ENCODE measurements at regions not wholly inside any gene's neighbourhood (a gene's known extent, or its start where the extent isn't known, plus 50 kb on each side); places are given as distances from the start of the nearest gene placed in this dataset.
"Not testable (repeated sequence)": the region's sequence is repeated elsewhere in the genome, so short reads cannot be mapped to it uniquely, and the experiment has no call there.

- no peak for DNase-seq (ENCODE audit: low spot score)
These were observed 116.6 kb downstream of the QRSL1 start for GRCh38 chr6:106745824-106746582.

- DNase-seq (ENCODE audit: low spot score), result no peak
These were observed 115.9 kb downstream of the QRSL1 start for GRCh38 chr6:106745197-106745770.

GRCh38 chr6:106744781-106745180 is 115.4 kb downstream of the QRSL1 start:
- DNase-seq (ENCODE audit: low spot score), result no peak

- not testable (repeated sequence) for DNase-seq (ENCODE audit: low spot score)
These were observed 114.7 kb downstream of the QRSL1 start for GRCh38 chr6:106744029-106744428.

GRCh38 chr6:106743612-106744011 is 114.2 kb downstream of the QRSL1 start:
- DNase-seq (ENCODE audit: low spot score), result no peak

GRCh38 chr6:106740287-106740686 is 110.9 kb downstream of the QRSL1 start:
- DNase-seq (ENCODE audit: low spot score), result no peak

GRCh38 chr6:106739387-106739786 is 110.0 kb downstream of the QRSL1 start:
- DNase-seq (ENCODE audit: low spot score), result peak; percentile 40

- no peak for DNase-seq (ENCODE audit: low spot score)
These were observed 107.1 kb downstream of the QRSL1 start for GRCh38 chr6:106736502-106736901.

- no peak for DNase-seq (ENCODE audit: low spot score)
These were observed 106.5 kb downstream of the QRSL1 start for GRCh38 chr6:106735828-106736227.

- DNase-seq (ENCODE audit: low spot score), result no peak
These were observed 105.8 kb downstream of the QRSL1 start for GRCh38 chr6:106735136-106735633.

GRCh38 chr6:106733386-106733785 is 104.0 kb downstream of the QRSL1 start:
- DNase-seq (ENCODE audit: low spot score), result no peak

- DNase-seq (ENCODE audit: low spot score), result no peak
These were observed 103.1 kb downstream of the QRSL1 start for GRCh38 chr6:106732376-106732940.

GRCh38 chr6:106731843-106732160 is 102.4 kb downstream of the QRSL1 start:
- no peak for DNase-seq (ENCODE audit: low spot score)

- no peak for DNase-seq (ENCODE audit: low spot score)
These were observed 101.9 kb downstream of the QRSL1 start for GRCh38 chr6:106731144-106731842.

- no peak for DNase-seq (ENCODE audit: low spot score)
These were observed 101.3 kb downstream of the QRSL1 start for GRCh38 chr6:106730718-106731117.

GRCh38 chr6:106730264-106730663 is 100.9 kb downstream of the QRSL1 start:
- DNase-seq (ENCODE audit: low spot score), result no peak

GRCh38 chr6:106729841-106730240 is 100.5 kb downstream of the QRSL1 start:
- DNase-seq (ENCODE audit: low spot score), result no peak

GRCh38 chr6:106728296-106728870 is 99.0 kb downstream of the QRSL1 start:
- DNase-seq (ENCODE audit: low spot score), result no peak

- no peak for DNase-seq (ENCODE audit: low spot score)
These were observed 98.2 kb downstream of the QRSL1 start for GRCh38 chr6:106727480-106728149.

GRCh38 chr6:106724848-106725247 is 95.5 kb downstream of the QRSL1 start:
- DNase-seq (ENCODE audit: low spot score), result no peak

GRCh38 chr6:106724337-106724736 is 95.0 kb downstream of the QRSL1 start:
- DNase-seq (ENCODE audit: low spot score), result no peak

GRCh38 chr6:106723419-106723818 is 94.0 kb downstream of the QRSL1 start:
- DNase-seq (ENCODE audit: low spot score), result not testable (repeated sequence)
